Cardiac muscle cell (in vitro differentiated cells and primary cell): ENCODE measurements at regions not wholly inside any gene's neighbourhood (a gene's known extent, or its start where the extent isn't known, plus 50 kb on each side); places are given as distances from the start of the nearest gene placed in this dataset.

ENCODE experiments used
- DNase-seq, 2 donors: peaks; one replicate each; pipeline versions ENCODE4 v3.0.0 to v3.0.0-alpha.2; 2010 to 2017; ENCODE audit warnings: low read depth in 1 of 2, low spot score in 1 of 2
- H3K27ac ChIP-seq: fragments of 200-600 bp; sonication (generic); 2 replicates; pipeline ENCODE4 v1.5.1; 2016
- H3K27me3 ChIP-seq: fragments of 200-600 bp; sonication (generic); 2 replicates; pipeline ENCODE4 v1.6.0; 2016; ENCODE audit warnings: control low read depth
- H3K36me3 ChIP-seq: fragments of 200-600 bp; sonication (generic); 2 replicates; pipeline ENCODE4 v1.5.1; 2016; ENCODE audit warnings: control low read depth
- H3K4me1 ChIP-seq: fragments of 200-600 bp; sonication (generic); 2 replicates; pipeline ENCODE4 v1.8.1; 2017; ENCODE audit warnings: low read depth, mild to moderate bottlenecking, mixed run types
- H3K4me3 ChIP-seq: fragments of 200-600 bp; sonication (generic); 2 replicates; pipeline ENCODE4 v1.5.1; 2016; ENCODE audit warnings: mild to moderate bottlenecking
- H3K9me3 ChIP-seq: fragments of 200-600 bp; sonication (generic); 2 replicates; pipeline ENCODE4 v1.5.1; 2017; ENCODE audit warnings: low read depth, mild to moderate bottlenecking, control low read depth
- CTCF ChIP-seq: IDR thresholded peaks from 2 replicates; pipeline ENCODE4 v1.5.1; 2012; ENCODE audit warnings: low read depth, mild to moderate bottlenecking, low read length

DNA sequence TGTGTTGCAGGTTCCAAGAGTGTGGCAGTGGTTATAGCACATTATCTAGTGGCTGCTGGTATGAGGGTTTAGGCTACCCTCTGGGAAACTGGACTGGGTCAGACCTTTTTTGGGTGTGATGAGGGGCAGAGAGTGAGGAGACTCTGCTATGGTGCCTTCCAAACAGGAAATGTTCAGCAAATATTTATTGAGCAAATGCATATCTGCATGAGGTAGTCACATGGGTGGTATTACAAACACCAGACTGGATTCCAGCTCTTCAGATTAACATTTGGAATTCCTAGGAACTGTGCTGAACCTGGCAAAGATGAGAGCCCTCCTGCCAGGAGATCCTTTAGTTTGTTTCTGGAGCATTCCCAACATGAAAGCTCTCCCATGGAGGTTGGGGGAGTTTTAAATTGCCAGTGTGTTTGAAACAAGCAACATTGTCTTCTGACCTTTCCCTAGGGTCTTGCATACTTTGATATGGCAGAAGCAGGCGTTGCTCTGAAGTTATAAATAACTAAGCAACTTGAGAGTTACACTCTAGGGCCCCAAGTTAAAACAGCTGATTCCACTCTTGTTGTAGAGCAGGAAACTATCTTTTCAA lies 341.2 kb upstream of the C2CD4B start:
- Histone ChIP-seq H3K4me1 (peaks cover 81% of the 10 kb centered on the region), H3K36me3 (no peaks in the 10 kb centered on the region), H3K27me3 (no peaks in the 10 kb centered on the region), H3K9me3 (no peaks in the 10 kb centered on the region), H3K4me3 (no peak overlapping the region), H3K27ac (peak overlapping the region; percentile 96)
- peak; percentile 77 to 80 for DNase-seq
- TF ChIP-seq CTCF: no peak

- no peak for DNase-seq
- Histone ChIP-seq H3K9me3 (no peaks in the 10 kb centered on the region), H3K4me1 (peaks cover 67% of the 10 kb centered on the region), H3K4me3 (no peak overlapping the region), H3K27ac (no peak overlapping the region), H3K27me3 (no peaks in the 10 kb centered on the region), H3K36me3 (no peaks in the 10 kb centered on the region)
- TF ChIP-seq CTCF: no peak
These were observed 344.4 kb upstream of the C2CD4B start for GRCh38 chr15:62509395-62509958.

DNA sequence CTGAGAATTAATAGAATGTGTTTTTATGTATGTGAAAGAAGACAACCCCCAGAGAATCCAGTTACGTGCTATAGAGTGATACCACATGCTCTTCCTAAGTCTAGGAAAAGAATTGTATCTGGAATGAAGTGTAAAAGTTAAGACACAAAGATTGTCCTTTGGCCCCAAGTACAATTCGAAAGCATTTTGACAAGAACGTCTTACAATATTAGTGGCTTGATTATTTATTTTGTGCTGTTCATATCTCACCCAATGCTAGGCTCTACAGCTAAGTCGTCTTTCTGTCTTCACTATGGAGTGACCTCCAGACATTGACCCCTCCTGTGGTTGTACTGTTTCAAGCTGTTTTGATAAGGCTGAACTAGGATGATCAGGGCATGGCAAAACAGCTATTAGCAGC lies 345.7 kb upstream of the C2CD4B start:
- peaks cover 68% of the 10 kb centered on the region for H3K4me1 ChIP-seq

GRCh38 chr15:62512904-62513303 lies 347.8 kb upstream of the C2CD4B start:
- no peak for TF ChIP-seq CTCF
- Histone ChIP-seq H3K9me3 (no peaks in the 10 kb centered on the region), H3K27ac (no peak overlapping the region)

More for the DNA sequence above, 345.7 kb upstream of the C2CD4B start:
- Histone ChIP-seq H3K4me3 (no peak overlapping the region), H3K36me3 (no peaks in the 10 kb centered on the region), H3K27ac (peak overlapping the region; percentile 37), H3K27me3 (no peaks in the 10 kb centered on the region), H3K9me3 (no peaks in the 10 kb centered on the region)
- DNase-seq: no peak
- TF ChIP-seq CTCF: no peak

GRCh38 chr15:62513893-62514292 lies 348.8 kb upstream of the C2CD4B start:
- Histone ChIP-seq H3K36me3 (no peaks in the 10 kb centered on the region), H3K27me3 (no peaks in the 10 kb centered on the region), H3K4me1 (peaks cover 43% of the 10 kb centered on the region), H3K27ac (no peak overlapping the region), H3K4me3 (no peak overlapping the region), H3K9me3 (no peaks in the 10 kb centered on the region)
- no peak for DNase-seq
- TF ChIP-seq CTCF: no peak

More at GRCh38 chr15:62512904-62513303, 347.8 kb upstream of the C2CD4B start:
- Histone ChIP-seq H3K4me3 (no peak overlapping the region), H3K36me3 (no peaks in the 10 kb centered on the region), H3K4me1 (peaks cover 48% of the 10 kb centered on the region), H3K27me3 (no peaks in the 10 kb centered on the region)
- DNase-seq: no peak
